HG03442 (cell line): ENCODE measurements at regions not wholly inside any gene's neighbourhood (a gene's known extent, or its start where the extent isn't known, plus 50 kb on each side); places are given as distances from the start of the nearest gene placed in this dataset.

Source experiments
- ATAC-seq: cut with Tn5 transposase; IDR thresholded peaks from one replicate; pipeline ENCODE4 v1.9.1; 2021; ENCODE audit warnings: mild to moderate bottlenecking, moderate library complexity; ENCODE audit not compliant: unreplicated experiment

DNA sequence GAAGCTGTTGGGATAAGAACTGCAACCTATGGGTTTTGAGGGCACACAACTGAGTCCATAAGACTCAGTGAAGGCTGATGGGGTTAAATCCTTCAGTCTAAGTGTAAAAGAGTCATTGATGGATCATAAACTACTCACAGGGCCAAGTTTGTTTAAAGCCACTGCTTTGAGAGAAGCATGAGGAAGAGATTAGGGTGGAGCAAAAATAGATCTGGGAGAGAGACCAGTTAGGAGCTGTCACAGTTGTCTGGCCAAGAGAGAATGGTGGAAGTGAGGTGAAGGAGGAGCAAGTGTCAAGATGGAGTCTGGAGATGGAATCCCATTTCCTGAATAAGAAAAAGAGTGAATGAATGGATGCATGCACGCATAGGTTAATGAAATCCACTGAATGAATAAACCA lies 379.1 kb upstream of the CDH11 start:
- ATAC-seq: no peak

GRCh38 chr16:65500007-65500406 lies 378.1 kb upstream of the CDH11 start:
- ATAC-seq: no peak

DNA sequence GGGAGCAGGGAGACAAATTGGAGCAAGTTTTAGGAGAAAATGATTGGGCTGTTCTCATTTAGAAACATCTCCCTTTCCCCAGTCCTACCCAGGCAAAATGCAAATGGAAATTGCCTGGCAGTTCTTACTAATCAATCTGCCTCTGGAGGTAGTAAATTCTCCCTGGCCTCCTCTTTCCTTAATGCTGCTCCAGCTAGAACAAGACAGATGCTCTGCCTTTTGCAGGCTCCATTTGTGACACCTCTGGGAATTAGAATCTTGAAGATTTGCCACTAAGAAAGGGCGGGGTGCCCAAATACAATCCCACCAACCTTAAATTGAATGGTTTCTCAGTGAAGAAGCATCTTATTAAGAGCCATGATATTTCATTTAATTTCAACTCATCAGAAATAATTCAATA lies 377.7 kb upstream of the CDH11 start:
- no peak for ATAC-seq

GRCh38 chr16:65497571-65497970 lies 375.7 kb upstream of the CDH11 start:
- ATAC-seq: no peak

DNA sequence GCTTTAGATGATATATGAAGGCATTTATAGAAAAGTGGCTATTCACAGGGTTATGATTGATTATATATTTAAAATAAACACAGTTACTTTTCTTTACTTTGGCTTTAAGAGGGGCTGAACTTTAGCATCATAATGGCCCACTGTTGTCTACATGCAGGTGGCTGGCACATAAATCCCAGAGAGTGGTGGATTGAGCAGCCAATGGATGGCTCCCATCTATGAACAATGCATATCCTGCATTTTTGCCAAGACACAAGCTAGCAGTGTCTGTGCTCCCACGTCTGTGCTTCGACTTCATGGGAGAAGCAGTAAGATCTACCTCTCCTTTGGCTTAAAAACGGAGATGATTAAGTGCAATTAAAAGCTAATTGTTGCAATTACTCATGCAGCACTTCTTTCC lies 373.2 kb upstream of the CDH11 start:
- ATAC-seq: no peak

DNA sequence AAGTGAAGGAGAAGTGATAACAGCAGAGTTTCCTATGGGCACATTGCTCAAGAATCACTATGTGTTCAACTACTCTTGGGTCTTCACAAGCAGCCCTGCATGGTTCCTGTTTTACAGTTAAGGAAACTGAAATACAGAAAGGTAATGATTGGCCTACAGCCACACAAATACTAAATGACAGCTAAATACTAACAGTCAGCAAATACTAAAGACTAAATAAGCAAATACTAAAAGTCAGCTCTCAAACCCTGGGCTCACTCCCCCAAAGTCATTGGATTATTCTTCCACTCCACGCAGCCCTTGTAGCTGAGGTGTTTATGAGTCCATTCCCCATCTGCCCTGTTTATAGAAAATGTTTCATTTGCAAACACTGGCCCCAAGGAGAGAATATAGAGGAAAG lies 372.7 kb upstream of the CDH11 start:
- no peak for ATAC-seq

DNA sequence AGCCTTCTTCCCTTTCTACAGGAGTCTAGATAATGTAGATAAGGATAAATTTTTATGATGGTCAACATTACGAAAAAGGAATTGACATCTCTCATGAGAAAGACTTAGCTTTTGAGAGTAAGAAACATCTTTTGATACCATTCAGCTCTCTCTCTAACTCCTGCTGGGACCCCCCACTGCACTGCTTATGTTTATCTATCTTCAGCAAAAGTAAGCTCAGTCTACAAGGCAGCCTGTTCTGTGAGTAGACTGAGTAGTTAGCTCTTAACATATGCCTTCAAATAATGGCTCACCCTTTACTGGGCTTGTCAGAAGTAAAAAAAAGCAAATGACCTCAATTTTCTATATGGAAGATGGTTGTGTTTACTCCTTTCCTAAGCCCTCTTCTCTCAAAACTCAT lies 372.2 kb upstream of the CDH11 start:
- no peak for ATAC-seq

DNA sequence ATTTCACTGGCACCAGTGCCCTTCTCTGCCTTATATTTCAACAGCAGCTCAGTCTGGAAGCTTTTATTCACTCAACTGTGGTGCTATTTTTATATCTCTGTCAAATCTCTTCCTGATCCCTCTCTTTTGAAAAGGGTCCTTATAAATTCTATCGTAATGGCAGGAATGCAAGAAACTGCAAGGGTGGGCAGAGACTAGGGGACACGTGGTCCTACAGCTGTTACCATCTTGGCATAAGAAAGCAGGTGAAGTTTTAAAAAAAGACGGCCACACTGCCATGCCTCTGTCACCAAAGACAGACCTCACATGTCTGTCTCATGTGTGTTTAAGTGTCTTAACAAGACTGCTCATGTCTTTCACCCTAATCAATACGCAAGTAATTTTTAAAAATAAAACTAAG lies 368.4 kb upstream of the CDH11 start:
- no peak for ATAC-seq

DNA sequence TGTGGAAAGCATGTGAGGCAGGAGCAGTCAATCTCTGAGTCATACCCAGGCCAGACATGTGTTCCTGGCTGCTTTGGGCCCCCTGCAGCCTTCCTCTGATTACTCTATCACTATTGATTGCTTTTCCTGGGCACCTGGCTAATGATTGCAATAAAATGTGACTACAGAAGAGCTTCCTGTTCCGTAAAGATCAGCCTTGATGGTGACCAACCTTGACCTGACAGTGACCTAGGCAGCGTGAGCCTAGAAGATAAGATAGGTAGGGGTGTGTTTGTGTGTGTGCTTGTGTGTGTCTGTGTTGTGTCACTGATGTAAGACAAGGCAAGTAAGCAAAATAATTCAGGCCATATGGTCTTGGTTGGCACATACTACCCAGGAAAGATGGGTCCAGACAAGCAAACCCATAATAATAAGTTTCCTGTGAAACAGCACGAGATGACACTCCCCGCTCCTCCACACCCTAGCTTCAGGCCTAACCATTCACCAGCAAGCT lies 367.7 kb upstream of the CDH11 start:
- ATAC-seq: no peak

GRCh38 chr16:65487231-65487630 lies 365.4 kb upstream of the CDH11 start:
- no peak for ATAC-seq

DNA sequence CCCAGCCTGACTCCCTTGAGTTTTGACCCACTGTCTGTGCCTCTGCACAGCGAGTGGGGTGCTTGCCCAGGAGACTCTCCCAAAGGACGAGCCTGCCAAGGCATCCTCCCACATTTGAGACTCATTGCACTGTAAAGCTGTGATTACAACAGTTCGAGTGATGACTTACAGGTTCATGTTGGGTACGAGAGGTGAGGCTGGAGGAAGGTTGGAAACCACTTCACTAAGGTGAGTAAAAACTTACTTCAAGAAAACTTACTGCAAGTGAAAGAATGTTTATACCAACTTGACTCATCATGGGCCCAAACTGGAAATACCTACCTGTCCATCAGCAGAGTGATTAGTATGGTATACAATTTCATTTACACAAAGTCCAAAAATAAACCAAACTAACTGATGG lies 360.1 kb upstream of the CDH11 start:
- no peak for ATAC-seq

GRCh38 chr16:65480281-65481091 lies 358.6 kb upstream of the CDH11 start:
- no peak for ATAC-seq

DNA sequence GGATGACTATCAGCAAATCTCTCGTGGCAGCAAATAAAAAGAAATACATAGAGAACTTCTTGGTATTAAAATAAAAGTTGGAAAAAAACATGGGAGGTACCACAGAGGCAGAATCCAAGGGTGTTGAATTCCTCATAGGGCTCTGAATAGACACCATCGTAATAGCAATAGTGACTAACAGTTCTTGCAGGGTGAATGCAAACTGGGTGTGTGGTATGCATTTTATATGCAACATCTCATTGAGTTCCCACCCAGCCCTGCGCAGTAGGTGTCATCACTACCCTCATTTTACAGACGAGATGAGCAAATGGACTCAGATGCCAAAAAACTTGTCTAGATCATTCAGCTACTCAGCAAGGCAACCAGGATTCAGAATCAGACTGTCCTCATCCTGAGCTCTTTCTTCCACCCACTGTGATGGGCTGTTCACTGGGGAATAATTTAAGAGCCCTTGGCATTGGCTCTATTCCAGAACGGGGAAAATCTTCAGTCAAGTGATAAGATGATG lies 354.6 kb upstream of the CDH11 start:
- ATAC-seq: no peak

- ATAC-seq: no peak
These were observed 351.8 kb upstream of the CDH11 start for GRCh38 chr16:65473699-65474098.

DNA sequence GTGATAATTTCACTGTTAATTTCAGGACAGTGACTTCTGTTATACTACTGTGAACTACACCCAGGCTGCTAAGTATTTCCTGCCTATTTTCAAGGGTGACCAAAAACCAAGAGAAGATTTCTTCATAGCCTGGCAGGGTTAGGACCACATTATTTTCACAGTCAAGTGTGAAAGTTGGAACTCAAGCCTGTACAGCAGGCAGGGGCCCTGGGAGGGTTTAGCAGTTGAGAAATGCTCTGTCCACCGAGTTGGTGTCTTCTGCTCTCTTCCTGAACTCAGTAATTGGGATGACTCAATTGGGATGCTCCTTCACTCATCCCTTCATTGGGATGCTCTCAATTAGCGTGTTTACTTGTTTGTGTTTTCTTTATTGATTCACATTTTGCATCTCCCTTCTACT lies 347.3 kb upstream of the CDH11 start:
- ATAC-seq: no peak

- no peak for ATAC-seq
These were observed 346.3 kb upstream of the CDH11 start for GRCh38 chr16:65468133-65468532.

GRCh38 chr16:65463652-65464260 lies 341.9 kb upstream of the CDH11 start:
- ATAC-seq: no peak

GRCh38 chr16:65457084-65457483 lies 335.2 kb upstream of the CDH11 start:
- no peak for ATAC-seq

DNA sequence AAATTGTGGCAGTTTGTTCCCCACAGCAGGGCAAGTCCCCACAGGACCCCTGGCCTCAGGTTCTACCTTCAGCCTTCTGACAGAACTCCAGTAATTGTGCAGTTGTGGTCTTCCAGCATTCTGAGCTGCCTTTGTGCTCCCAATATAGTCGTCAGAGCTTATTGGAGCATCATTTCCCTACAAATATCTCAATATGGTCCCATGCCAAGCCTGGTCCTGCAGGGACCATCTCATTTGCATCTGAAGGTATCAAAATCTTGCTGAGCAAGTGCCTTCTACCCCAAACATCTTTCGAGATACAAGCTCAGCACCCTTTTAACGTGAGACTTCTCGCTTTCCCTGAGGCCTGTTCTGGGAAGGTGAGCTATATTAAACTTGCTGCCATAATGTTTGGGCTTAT lies 333.9 kb upstream of the CDH11 start:
- no peak for ATAC-seq

GRCh38 chr16:65453646-65454045 lies 331.8 kb upstream of the CDH11 start:
- no peak for ATAC-seq

DNA sequence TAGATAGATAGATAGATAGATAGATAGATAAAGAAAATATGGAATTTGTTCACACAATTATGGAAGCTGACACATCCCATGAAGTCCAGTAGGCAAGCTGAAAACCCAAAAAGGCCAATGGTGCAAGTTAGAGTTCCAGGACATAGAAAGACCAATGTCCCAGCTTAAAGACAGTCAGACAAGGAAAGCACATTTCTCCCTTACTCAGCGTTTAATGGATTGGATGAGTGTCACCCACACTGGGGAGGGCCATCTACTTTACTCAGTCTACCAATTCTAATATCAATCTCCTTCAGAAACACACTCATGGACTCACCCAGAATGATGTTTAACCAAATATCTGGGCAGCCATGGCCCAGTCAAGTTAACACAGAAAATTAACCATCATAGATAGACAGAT lies 327.7 kb upstream of the CDH11 start:
- no peak for ATAC-seq

DNA sequence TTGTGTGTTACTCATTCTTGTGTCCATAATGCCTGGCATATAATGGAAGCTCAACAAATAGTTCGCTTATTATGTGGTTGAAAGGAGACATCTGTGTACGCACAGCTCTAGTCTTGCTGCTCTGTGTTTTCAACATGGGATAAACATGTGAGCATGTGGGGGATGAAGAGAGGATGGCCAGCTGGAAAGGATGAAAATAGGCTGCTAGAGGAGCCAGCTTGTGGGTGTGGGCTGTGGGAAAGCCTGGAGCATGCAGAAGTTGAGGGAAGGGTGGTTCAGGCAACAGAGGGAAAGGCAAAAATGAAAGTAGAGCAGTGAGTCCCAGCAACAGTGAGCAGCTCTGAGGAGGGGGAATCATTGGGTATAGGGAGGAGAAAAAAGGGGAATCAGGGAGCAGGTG lies 324.6 kb upstream of the CDH11 start:
- no peak for ATAC-seq
